ENCODE measurements at regions not wholly inside any gene's neighbourhood (a gene's known extent, or its start where the extent isn't known, plus 50 kb on each side); places are given as distances from the start of the nearest gene placed in this dataset.

GRCh38 chr12:19739195-19739776 lies 300.0 kb downstream of the AEBP2 start:
- CTCF ChIA-PET: interaction anchor here (0.6 to 3.8 kb wide), 56 partner anchors 8 to 1433 kb away, joined by 3 to 31 read pairs (median 4); partner anchors contain the start of gene PDE3A

GRCh38 chr12:19740472-19741131 lies 301.3 kb downstream of the AEBP2 start:
- TF ChIP-seq, protein P1, sequence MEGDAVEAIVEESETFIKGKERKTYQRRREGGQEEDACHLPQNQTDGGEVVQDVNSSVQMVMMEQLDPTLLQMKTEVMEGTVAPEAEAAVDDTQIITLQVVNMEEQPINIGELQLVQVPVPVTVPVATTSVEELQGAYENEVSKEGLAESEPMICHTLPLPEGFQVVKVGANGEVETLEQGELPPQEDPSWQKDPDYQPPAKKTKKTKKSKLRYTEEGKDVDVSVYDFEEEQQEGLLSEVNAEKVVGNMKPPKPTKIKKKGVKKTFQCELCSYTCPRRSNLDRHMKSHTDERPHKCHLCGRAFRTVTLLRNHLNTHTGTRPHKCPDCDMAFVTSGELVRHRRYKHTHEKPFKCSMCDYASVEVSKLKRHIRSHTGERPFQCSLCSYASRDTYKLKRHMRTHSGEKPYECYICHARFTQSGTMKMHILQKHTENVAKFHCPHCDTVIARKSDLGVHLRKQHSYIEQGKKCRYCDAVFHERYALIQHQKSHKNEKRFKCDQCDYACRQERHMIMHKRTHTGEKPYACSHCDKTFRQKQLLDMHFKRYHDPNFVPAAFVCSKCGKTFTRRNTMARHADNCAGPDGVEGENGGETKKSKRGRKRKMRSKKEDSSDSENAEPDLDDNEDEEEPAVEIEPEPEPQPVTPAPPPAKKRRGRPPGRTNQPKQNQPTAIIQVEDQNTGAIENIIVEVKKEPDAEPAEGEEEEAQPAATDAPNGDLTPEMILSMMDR (IDR thresholded peaks at IDR 0.05; ENCODE audit: low read depth, low read length): no peak
- no peak for DNase-seq (ENCODE audit: low read depth, low spot score)
- H3K27ac ChIP-seq (ENCODE audit: low read depth, low read length): no peak overlapping the region
- H3K27me3 ChIP-seq (ENCODE audit: control insufficient read depth, insufficient read depth, low read length): no peaks in the 10 kb centered on the region
- POLR2A ChIA-PET: no interaction called here
- CTCF ChIA-PET: interaction anchor here (0.6 to 3.8 kb wide), 11 partner anchors 16 to 1488 kb away, joined by 3 to 31 read pairs (median 13); no protein-coding TSS in a partner anchor
- no peak overlapping the region for H3K4me3 ChIP-seq (ENCODE audit: low read depth, low read length)
- H3K9me3 ChIP-seq (ENCODE audit: control insufficient read depth, insufficient read depth, low read length): no peaks in the 10 kb centered on the region

More at GRCh38 chr12:19739195-19739776, 300.0 kb downstream of the AEBP2 start:
- DNase-seq (ENCODE audit: low read depth, low spot score): peak; percentile 38
- POLR2A ChIA-PET: no interaction called here
- H3K9me3 ChIP-seq (ENCODE audit: control insufficient read depth, insufficient read depth, low read length): no peaks in the 10 kb centered on the region
- no peaks in the 10 kb centered on the region for H3K27me3 ChIP-seq (ENCODE audit: control insufficient read depth, insufficient read depth, low read length)
- no peak overlapping the region for H3K4me3 ChIP-seq (ENCODE audit: low read depth, low read length)
- TF ChIP-seq, protein P1 (IDR thresholded peaks at IDR 0.05; ENCODE audit: low read depth, low read length): peak; percentile 63
- H3K27ac ChIP-seq (ENCODE audit: low read depth, low read length): no peak overlapping the region

DNA sequence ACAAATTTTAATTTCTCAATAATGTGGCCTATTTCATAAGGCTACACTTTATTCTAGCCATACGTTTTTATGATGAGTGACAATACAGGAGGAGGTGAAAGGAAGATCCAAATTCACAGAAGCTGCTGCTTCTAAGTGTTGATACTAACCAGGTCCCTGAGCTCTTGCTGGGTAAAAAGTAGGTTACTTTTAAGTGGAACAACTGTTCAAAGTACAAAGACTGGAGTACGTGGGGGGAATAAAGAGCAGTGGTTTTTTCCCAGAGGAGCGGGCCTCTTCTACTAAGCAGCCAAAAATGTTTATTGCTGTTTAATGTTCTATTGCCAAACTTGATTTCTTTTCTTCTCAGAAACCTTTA lies 301.8 kb downstream of the AEBP2 start:
- no peaks in the 10 kb centered on the region for H3K27me3 ChIP-seq (ENCODE audit: control insufficient read depth, insufficient read depth, low read length)
- H3K9me3 ChIP-seq (ENCODE audit: control insufficient read depth, insufficient read depth, low read length): no peaks in the 10 kb centered on the region
- TF ChIP-seq, protein P1 (IDR thresholded peaks at IDR 0.05; ENCODE audit: low read depth, low read length): no peak
- H3K4me3 ChIP-seq (ENCODE audit: low read depth, low read length): no peak overlapping the region
- no peak overlapping the region for H3K27ac ChIP-seq (ENCODE audit: low read depth, low read length)
- ChIA-PET POLR2A (no interaction called here), CTCF (interaction anchor here (0.6 to 3.8 kb wide), 4 partner anchors 152 to 1488 kb away, joined by 3 to 31 read pairs (median 21); no protein-coding TSS in a partner anchor)
- no peak for DNase-seq (ENCODE audit: low read depth, low spot score)

GRCh38 chr12:19744705-19745218 lies 305.5 kb downstream of the AEBP2 start:
- peak; percentile 2 for DNase-seq (ENCODE audit: low read depth, low spot score)
- H3K4me3 ChIP-seq (ENCODE audit: low read depth, low read length): no peak overlapping the region
- POLR2A ChIA-PET: no interaction called here
- H3K27me3 ChIP-seq (ENCODE audit: control insufficient read depth, insufficient read depth, low read length): no peaks in the 10 kb centered on the region
- H3K9me3 ChIP-seq (ENCODE audit: control insufficient read depth, insufficient read depth, low read length): no peaks in the 10 kb centered on the region
- CTCF ChIA-PET: no interaction called here
- TF ChIP-seq, protein P1 (IDR thresholded peaks at IDR 0.05; ENCODE audit: low read depth, low read length): no peak
- no peak overlapping the region for H3K27ac ChIP-seq (ENCODE audit: low read depth, low read length)

DNA sequence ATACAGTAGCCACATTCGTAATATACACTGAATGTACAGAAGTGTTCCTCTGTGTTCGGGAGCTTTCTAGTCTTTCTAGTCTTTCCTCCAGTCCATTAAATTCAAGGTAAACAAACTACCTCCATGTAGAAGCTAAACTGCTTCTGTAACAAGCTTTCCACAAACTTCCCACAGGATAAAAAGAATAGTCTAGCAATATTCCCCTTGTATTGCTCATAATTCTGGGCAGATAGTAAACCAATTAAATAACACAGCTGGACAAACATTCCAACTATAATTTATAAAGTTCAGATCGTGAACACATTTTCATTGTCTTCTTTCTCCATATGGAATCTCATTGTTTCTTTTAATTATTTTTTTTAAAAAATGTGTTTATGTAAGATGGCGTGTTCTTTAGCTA lies 307.2 kb downstream of the AEBP2 start:
- no peaks in the 10 kb centered on the region for H3K9me3 ChIP-seq (ENCODE audit: control insufficient read depth, insufficient read depth, low read length)
- TF ChIP-seq, protein P1 (IDR thresholded peaks at IDR 0.05; ENCODE audit: low read depth, low read length): no peak
- CTCF ChIA-PET: interaction anchor here (1.2 to 2.8 kb wide), 3 partner anchors 7 to 58 kb away, joined by 3 to 19 read pairs (median 8); no protein-coding TSS in a partner anchor
- no peak for DNase-seq (ENCODE audit: low read depth, low spot score)
- H3K4me3 ChIP-seq (ENCODE audit: low read depth, low read length): no peak overlapping the region
- POLR2A ChIA-PET: no interaction called here
- no peaks in the 10 kb centered on the region for H3K27me3 ChIP-seq (ENCODE audit: control insufficient read depth, insufficient read depth, low read length)
- H3K27ac ChIP-seq (ENCODE audit: low read depth, low read length): no peak overlapping the region
